ENCODE measurements at regions not wholly inside any gene's neighbourhood (a gene's known extent, or its start where the extent isn't known, plus 50 kb on each side); places are given as distances from the start of the nearest gene placed in this dataset.

DNA sequence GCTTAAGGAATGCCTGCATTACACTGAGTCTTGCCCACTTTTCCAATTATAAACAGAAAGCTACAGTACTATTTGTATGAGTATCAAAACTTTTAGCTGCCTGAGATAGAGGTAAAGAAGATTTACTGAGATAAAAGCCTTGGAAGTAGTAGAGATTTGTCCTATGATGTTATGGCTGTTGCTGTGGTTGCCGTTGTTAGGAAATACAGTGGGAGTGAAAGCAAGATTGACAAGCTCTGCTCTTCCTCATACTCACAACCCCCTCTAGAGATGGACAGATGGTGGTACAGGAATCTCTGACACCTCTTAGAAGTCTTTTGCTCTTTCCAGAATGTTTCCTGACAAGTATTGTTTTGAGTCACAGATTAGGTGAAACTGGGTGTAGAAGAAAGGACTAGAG, 242.5 kb downstream of the RPIA start:
- TF ChIP-seq CTCF (IDR thresholded peaks at IDR 0.05) (no peak), POLR2A (IDR thresholded peaks at IDR 0.05; ENCODE audit: low read depth) (no peak), EP300 (IDR thresholded peaks at IDR 0.05) (no peak)
